Gastrocnemius medialis (tissue), 4 donors: ENCODE measurements at regions not wholly inside any gene's neighbourhood (a gene's known extent, or its start where the extent isn't known, plus 50 kb on each side); places are given as distances from the start of the nearest gene placed in this dataset.
"Not testable (repeated sequence)": the region's sequence is repeated elsewhere in the genome, so short reads cannot be mapped to it uniquely, and the experiment has no call there.

Experiments used
- ATAC-seq, 2 donors: fragments of 150-250 bp; one replicate each; pipeline ENCODE4 v1.9.1; 2016
- DNase-seq, 2 donors: peaks; one replicate each; pipeline ENCODE4 v3.0.0-alpha.2; 2019
- H3K27ac ChIP-seq, 4 donors: fragments of 200-600 bp; sonication (generic); 1 replicate in 1 of 4; 2 replicates in 3 of 4; pipeline ENCODE4 v1.5.1; 2016 to 2018; ENCODE audit warnings: mild to moderate bottlenecking in 2 of 4, moderate library complexity in 1 of 4
- H3K27me3 ChIP-seq, 3 donors: fragments of 200-600 bp; sonication (generic) in 2 of 3; 1 replicate in 1 of 3; 2 replicates in 2 of 3; pipeline versions ENCODE4 v1.5.1 to v1.6.0; 2016 to 2019; ENCODE audit warnings: mild to moderate bottlenecking in 1 of 3, moderate library complexity in 1 of 3
- H3K36me3 ChIP-seq, 2 donors: fragments of 200-600 bp; sonication (generic) in 1 of 2; one replicate each; pipeline ENCODE4 v1.5.1; 2017 to 2018
- H3K4me1 ChIP-seq, 2 donors: fragments of 200-600 bp; sonication (generic) in 1 of 2; one replicate each; pipeline ENCODE4 v1.5.1; 2016 to 2017; ENCODE audit warnings: mild to moderate bottlenecking in 2 of 2
- H3K4me3 ChIP-seq, 4 donors: fragments of 200-600 bp; sonication (generic) in 3 of 4; 1 replicate in 1 of 4; 2 replicates in 3 of 4; pipeline ENCODE4 v1.5.1; 2016 to 2019; ENCODE audit warnings: mild to moderate bottlenecking in 2 of 4
- H3K9me3 ChIP-seq, 3 donors: fragments of 200-600 bp; sonication (generic) in 2 of 3; 1 replicate in 1 of 3; 2 replicates in 2 of 3; pipeline ENCODE4 v1.5.1; 2016 to 2019
- CTCF ChIP-seq, 5 experiments: fragments of 450-650 bp in 3 of 5; fragments of 200-600 bp in 2 of 5; sonication (generic) in 2 of 5; IDR thresholded peaks in 4 of 5; conservative IDR thresholded peaks in 1 of 5; 1 replicate in 4 of 5; 2 replicates in 1 of 5; pipeline ENCODE4 v1.5.1; 2016 to 2019; ENCODE audit warnings: antibody characterized with exemption in 5 of 5, mild to moderate bottlenecking in 3 of 5, moderate library complexity in 3 of 5
- POLR2A ChIP-seq, 2 donors: fragments of 450-650 bp; IDR thresholded peaks; one replicate each; pipeline ENCODE4 v1.6.1; 2017; ENCODE audit warnings: antibody characterized with exemption in 2 of 2, mild to moderate bottlenecking in 2 of 2, moderate library complexity in 2 of 2
- in situ Hi-C, 4 donors: fragments of 200-750 bp; cut with MboI; loops; one replicate each; pipeline versions ENCODE4 v1.15.0 to v1.8.0; 2017; ENCODE audit warnings: low sequenced_read_pairs in 4 of 4
- intact Hi-C: fragments of 100-400 bp; cut with DNase I; formaldehyde crosslinking; loops from one replicate; pipeline ENCODE4 v1.15.1; 2023; ENCODE audit warnings: low total_unique reads

GRCh38 chr13:107625648-107626047, 589.7 kb downstream of the LIG4 start:
- H3K4me1 ChIP-seq: no peaks in the 10 kb centered on the region
- TF ChIP-seq CTCF (IDR thresholded peaks at IDR 0.05 in 4 of 5, conservative IDR thresholded peaks at IDR 0.05 in 1 of 5) (no peak), POLR2A (IDR thresholded peaks at IDR 0.05) (no peak)
- ATAC-seq: no peak
- intact Hi-C loops: no loop called here
- no peaks in the 10 kb centered on the region for H3K36me3 ChIP-seq
- no peak overlapping the region for H3K4me3 ChIP-seq
- H3K9me3 ChIP-seq: no peaks in the 10 kb centered on the region
- in situ Hi-C loops: no loop called here
- no peak overlapping the region for H3K27ac ChIP-seq
- no peak for DNase-seq
- no peaks in the 10 kb centered on the region for H3K27me3 ChIP-seq

- no peak for TF ChIP-seq POLR2A (IDR thresholded peaks at IDR 0.05)
- TF ChIP-seq CTCF (IDR thresholded peaks at IDR 0.05 in 4 of 5, conservative IDR thresholded peaks at IDR 0.05 in 1 of 5): no peak
- Histone ChIP-seq H3K9me3 (no peaks in the 10 kb centered on the region), H3K27me3 (no peaks in the 10 kb centered on the region), H3K36me3 (no peaks in the 10 kb centered on the region), H3K27ac (no peak overlapping the region), H3K4me1 (no peaks in the 10 kb centered on the region), H3K4me3 (no peak overlapping the region)
- intact Hi-C loops (no loop called here), in situ Hi-C loops (no loop called here)
- DNase-seq (no peak), ATAC-seq (no peak)
Measured at GRCh38 chr13:107617527-107617926, 597.8 kb downstream of the LIG4 start.

- intact Hi-C loops: no loop called here
- Histone ChIP-seq H3K4me1 (no peaks in the 10 kb centered on the region), H3K36me3 (no peaks in the 10 kb centered on the region), H3K27ac (no peak overlapping the region), H3K9me3 (no peaks in the 10 kb centered on the region), H3K4me3 (no peak overlapping the region), H3K27me3 (no peaks in the 10 kb centered on the region)
- no peak for TF ChIP-seq POLR2A (IDR thresholded peaks at IDR 0.05)
- TF ChIP-seq CTCF (IDR thresholded peaks at IDR 0.05 in 4 of 5, conservative IDR thresholded peaks at IDR 0.05 in 1 of 5): no peak
- DNase-seq (no peak), ATAC-seq (no peak)
- in situ Hi-C loops: no loop called here
Measured at GRCh38 chr13:107612376-107612775, 603.0 kb downstream of the LIG4 start.

- H3K4me3 ChIP-seq: no peak overlapping the region
- H3K9me3 ChIP-seq: no peaks in the 10 kb centered on the region
- ATAC-seq: no peak
- intact Hi-C loops: no loop called here
- no peaks in the 10 kb centered on the region for H3K36me3 ChIP-seq
- no peak overlapping the region for H3K27ac ChIP-seq
- in situ Hi-C loops: no loop called here
- no peak for DNase-seq
- TF ChIP-seq POLR2A (IDR thresholded peaks at IDR 0.05): no peak
- TF ChIP-seq CTCF (IDR thresholded peaks at IDR 0.05 in 4 of 5, conservative IDR thresholded peaks at IDR 0.05 in 1 of 5): no peak
- no peaks in the 10 kb centered on the region for H3K27me3 ChIP-seq
- no peaks in the 10 kb centered on the region for H3K4me1 ChIP-seq
Measured at GRCh38 chr13:107608736-107609135, 606.6 kb downstream of the LIG4 start.

GRCh38 chr13:107600971-107601370, 614.4 kb downstream of the LIG4 start:
- no peak overlapping the region for H3K4me3 ChIP-seq
- no peaks in the 10 kb centered on the region for H3K36me3 ChIP-seq
- no peaks in the 10 kb centered on the region for H3K4me1 ChIP-seq
- in situ Hi-C loops (no loop called here), intact Hi-C loops (no loop called here)
- ATAC-seq (no peak), DNase-seq (no peak)
- no peak overlapping the region for H3K27ac ChIP-seq
- no peak for TF ChIP-seq CTCF (IDR thresholded peaks at IDR 0.05 in 4 of 5, conservative IDR thresholded peaks at IDR 0.05 in 1 of 5)
- TF ChIP-seq POLR2A (IDR thresholded peaks at IDR 0.05): no peak
- no peaks in the 10 kb centered on the region for H3K27me3 ChIP-seq
- H3K9me3 ChIP-seq: no peaks in the 10 kb centered on the region

GRCh38 chr13:107596306-107596705, 619.0 kb downstream of the LIG4 start:
- in situ Hi-C loops: not testable (repeated sequence)

More at GRCh38 chr13:107596306-107596705, 619.0 kb downstream of the LIG4 start:
- H3K27ac ChIP-seq, H3K4me1 ChIP-seq, DNase-seq, ATAC-seq, H3K36me3 ChIP-seq, H3K27me3 ChIP-seq, intact Hi-C loops, H3K9me3 ChIP-seq, H3K4me3 ChIP-seq: not testable (repeated sequence)
